ENCODE measurements at regions not wholly inside any gene's neighbourhood (a gene's known extent, or its start where the extent isn't known, plus 50 kb on each side); places are given as distances from the start of the nearest gene placed in this dataset.
"Not testable (repeated sequence)": the region's sequence is repeated elsewhere in the genome, so short reads cannot be mapped to it uniquely, and the experiment has no call there.

DNA sequence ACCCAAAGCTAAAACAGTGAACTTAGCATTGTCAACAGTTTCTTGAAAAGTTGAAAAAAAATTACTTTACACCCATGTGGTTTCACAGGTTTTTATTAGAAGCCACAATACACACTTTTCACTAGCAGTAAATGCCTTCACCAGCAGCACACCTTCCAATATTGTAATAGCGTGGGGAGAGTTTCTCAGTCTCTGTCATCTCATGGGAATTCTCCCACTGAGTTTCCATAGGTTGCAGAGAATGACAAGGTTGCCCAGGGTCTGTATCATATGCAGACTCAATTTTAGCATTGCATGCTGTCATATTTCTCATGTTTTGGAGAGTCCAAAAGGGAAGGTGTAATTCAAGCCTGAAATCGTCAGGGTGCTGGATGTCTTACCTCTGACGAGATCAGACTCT is 486.1 kb upstream of the TENM3 start:
- DNase-seq: no peak

DNA sequence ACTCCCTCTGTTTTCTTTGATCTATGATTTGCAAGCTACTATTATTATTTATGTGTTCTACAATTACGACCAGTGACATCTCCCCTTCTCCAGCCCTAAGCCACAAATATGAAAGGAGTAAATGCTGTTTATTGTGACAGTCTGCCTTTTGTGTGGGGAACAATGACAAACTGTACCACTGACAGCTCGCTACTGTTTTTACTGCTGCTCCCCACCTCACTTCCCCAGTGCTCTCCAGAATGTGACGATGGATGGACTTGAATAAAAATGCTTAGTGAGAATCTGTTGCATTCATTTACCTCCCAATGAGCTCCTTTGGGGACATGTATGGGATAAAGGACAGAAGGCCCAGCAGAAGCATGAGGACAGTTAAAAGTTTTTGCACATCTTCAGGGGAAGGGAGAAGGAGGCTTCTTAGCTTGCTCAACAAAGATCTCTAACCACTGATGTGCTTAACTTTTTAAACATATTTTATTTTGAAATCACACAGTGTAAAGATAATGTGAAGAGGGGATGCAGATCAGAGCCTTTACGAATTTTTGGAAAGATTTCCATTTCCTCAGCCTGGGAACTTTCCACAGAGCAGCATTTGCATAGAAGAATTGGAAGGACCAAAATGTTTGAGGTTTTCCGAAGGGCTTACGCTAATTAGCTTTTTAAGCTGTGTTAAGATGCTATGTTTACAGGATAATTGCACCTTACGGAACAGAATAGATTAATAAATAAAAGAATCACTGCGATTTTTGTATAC is 485.1 kb upstream of the TENM3 start:
- DNase-seq: no peak

DNA sequence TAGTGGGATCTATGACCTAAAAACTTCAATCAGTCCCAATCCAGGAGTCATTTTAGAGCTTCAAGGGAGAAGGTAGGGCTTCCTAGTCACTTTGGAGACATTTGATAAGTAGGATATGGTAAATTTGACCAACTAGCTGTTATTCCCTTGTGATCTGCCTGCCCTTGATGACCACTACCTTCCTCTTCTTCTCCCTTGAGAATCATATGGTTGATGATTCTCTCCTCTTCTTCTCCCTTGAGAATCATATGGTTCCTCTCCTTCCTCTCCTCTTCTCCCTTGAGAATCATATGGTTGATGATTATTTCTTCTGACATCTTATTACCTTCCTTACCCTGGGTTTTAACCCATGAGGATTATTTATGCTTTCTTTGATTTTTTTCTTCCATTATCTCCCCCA is 482.6 kb upstream of the TENM3 start:
- no peak for DNase-seq

DNA sequence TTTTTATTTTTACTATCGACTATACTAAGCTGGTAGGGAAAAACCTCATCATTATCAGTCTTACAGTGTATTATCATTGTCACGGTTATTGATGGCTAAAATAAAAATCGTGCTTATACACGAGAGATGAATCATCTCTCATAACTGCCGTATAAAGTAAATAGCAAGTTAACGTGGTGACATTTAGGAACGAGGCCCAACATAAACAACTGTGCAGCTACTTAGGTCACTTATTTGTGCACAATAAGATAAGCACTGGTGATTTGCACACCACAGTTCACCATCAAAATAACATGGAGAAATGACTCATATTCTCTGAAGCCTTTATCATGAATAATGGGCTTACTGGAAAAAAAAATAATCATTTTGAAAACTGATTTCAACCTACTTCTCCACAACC is 482.0 kb upstream of the TENM3 start:
- no peak for DNase-seq

DNA sequence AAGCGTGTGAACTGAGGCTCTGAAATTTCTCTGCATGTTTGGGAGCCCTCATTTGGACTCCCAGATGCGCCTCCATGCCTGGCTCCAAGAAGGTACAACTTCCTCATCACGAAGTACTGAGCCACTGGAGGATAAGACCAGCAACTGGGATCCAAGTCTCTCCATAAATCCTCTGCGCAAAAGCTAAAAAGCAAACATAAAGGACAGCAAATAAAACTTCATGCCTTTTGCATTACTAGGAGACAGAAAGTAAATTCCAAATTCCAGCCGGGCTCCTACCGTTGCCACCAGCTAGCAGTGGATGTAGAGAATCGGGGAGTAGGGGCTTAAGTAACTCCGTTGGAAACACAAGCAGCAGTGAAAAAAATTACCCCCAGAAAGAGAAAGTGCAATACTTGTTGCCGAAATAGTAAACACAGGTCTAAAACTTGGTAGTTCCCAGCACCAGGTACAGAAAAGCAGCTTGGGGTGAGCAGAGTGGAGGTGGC is 477.1 kb upstream of the TENM3 start:
- no peak for DNase-seq

DNA sequence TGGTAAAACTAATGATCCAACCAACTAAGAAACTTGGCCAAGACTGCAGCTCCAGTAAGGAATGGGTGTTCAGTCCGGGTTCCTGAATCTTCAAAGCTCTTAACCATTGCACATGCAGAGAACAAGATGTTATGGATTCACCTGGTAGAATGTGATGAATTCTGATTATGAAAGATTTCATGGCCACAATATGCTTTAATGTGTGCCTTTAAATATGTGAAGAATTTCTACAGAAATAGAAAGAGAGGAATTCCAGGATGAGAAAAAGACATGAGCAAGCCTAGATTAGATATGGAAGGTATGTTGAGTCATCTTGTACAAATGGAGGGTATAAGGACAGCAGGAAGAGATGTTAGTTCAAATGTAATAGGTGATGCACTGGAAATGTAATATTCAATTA is 472.2 kb upstream of the TENM3 start:
- no peak for DNase-seq

DNA sequence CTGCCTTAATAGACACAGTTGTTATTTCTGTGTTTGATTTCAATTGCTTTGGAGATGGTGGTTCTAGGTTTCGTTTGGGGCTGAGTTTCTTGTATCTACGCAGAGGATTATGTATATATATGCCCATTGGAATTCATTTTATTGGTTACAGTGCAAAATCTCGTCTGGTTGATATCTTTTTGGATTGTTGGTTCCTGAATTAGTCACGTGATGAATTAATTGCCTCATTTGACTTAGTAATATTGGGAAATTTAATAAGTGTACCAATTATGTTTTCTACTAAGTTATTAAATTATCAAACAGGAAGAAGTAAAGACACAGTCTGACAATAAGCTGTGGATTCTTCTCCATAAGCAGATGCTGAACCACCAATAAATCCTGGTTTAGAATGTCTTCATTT is 467.9 kb upstream of the TENM3 start:
- DNase-seq: no peak

DNA sequence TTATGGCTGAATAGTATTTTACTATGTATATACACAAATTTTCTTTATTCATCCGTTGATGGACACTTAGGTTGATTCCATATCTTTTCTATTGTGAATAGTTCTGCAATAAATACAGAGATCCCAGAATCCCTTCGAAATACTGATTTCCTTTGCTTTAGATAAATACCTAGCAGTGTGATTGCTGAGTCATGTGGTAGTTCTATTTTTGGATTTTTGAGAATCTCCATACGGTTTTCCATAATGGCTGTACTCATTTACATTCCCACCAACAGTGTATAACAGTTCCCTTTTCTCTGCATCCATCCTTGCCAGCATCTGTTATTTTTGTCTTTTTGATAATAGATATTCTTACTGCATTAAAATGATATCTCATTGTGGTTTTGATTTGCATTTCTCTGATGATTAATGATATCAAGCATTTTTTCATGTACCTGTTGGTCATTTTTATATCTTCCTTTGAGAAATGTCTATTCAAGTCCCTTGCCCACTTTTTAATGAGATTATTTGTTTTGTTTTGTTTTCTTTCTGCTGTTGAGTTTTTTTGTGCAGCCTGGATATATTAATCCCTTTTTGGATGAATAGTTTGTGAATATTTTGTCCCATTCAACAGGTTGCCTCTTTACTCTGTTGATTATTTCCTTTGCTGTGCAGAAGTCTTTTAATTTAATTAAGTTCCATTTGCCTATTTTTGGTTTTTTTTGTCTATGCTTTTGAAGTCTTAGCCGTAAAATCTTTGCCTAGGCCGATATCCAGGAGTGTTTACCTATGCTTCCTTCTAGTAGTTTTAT is 466.7 kb upstream of the TENM3 start:
- DNase-seq: no peak

DNA sequence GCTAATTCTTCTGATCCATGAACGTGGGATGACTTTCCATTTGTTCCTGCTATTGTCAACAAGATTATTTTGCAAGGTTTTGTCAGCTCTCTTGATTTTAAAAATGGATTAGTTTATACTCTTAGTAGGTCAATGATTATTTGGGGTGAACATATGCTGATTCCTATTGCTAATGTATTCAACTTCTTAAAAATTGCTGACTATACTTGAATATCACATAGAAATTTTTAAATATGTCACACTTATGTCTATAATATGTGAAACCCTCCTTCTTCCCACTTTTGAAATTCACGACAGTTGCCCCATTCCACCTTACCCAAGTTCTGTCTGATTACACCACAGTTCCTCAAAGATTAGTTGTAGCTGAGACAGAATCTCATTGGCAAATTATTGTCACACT is 465.7 kb upstream of the TENM3 start:
- DNase-seq: no peak

DNA sequence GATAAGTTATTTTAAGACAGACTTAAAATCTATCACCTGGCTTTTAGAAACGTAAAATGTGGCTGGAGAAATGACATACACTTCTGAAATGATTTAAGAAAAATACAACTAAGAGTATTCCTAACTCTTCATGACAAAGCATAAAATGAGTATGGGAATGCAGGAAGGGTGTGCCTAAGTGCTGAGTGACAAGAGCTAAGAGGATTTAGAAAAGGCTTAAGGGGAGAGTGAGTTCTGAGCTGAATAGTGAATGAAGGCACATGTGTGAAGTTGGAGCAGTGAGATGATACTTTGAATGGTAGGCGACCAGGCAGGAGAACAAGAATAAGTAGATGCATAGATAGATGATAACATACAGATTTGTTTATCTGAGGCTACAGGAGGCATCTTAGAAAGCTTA is 458.3 kb upstream of the TENM3 start:
- no peak for DNase-seq

DNA sequence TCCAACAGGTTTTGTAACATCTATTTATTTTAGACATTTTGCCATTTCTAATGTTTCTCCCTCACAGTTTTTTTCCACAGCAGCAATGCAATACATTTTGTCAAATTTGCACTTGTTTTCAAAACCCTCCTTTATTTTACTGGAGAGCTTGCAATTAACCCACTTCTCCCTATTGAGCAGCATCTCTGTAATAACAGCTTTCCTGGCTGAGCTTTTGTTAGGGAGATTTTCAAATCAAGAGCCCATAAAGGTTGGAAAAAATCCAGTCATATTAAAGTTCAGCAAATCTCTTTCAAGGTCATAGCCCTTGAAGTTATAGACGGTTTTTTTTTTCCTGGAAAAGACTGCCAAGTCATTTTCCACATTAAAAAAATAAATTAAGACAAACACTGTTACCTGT is 450.6 kb upstream of the TENM3 start:
- DNase-seq: no peak

DNA sequence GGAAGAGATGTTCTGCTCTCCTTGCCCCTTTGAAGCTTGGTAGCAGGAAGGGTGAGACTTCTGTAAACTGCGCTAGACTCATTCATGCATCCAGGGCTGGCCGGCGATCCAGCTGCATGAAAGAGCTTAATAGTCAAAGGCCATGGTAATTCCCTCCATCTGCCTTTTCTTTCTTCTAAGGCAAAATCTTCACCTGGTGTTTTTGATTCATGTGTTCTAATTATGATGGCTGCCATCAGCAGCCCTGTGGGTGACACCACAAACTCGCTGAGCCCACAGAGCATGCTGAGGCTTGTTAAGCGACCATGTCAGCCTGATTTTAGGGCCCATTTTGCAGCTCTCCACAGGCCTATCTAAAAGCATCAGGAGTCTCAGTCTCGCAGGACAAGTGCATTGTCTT is 450.1 kb upstream of the TENM3 start:
- DNase-seq: no peak

DNA sequence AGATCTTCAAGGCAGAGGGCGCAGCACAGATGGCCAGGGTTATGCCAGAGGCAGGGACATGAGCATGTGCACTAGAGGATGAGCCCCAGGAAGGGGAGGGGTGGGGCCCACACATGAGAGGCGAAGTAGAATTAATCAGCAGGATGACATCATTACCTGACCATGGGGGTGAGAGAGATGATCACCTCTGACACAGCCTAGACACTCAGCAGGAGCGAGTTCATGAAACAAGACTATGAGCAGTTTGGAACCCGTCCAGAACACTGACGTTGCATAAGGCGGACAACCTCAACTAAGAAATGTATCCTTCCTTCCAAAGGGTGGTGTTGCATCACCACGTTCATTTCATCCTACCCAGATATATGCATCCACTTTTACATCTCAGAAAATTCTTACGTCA is 446.7 kb upstream of the TENM3 start:
- DNase-seq: no peak

DNA sequence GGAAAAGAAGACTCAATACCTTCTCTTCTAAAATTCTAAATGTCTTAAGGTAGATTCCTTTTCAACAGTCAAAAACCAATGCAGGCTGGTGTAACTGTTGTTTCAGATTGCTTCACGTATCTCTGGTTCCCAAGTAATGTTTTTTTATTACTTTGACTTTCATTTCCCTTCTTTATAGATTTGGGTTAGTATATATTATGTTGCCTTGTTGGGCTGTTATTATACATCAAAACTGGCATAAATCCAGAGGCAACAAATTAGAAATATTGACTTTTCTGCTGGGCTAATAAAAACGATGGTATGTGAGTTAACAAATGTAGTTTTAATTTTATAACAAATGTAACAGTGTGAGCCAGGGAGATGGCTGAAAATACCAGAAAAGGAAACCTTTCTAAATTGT is 444.7 kb upstream of the TENM3 start:
- DNase-seq: no peak

DNA sequence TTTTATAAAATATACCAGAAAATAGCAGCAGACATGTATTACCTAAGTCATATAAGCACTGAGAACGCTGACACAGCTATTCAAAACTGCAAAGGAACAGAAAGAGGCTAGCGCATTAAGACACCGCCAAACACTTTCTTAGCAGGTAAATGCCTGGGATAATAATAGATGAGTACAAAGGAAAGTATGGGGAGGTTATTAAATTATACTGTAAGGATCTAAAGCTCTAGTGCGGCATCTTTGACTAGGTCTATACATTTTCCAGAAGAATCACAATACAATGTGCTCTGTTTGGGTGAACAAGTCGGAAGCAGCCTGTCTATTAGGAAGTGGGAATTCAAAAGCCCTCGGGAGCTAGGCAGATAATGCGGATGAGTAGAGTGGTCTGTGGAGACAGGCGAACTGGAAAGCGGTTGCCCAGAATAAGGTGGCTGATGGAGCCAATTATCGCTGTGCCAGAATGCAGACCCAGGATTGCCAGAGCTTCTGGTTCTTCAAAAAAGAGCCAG is 443.6 kb upstream of the TENM3 start:
- DNase-seq: no peak

DNA sequence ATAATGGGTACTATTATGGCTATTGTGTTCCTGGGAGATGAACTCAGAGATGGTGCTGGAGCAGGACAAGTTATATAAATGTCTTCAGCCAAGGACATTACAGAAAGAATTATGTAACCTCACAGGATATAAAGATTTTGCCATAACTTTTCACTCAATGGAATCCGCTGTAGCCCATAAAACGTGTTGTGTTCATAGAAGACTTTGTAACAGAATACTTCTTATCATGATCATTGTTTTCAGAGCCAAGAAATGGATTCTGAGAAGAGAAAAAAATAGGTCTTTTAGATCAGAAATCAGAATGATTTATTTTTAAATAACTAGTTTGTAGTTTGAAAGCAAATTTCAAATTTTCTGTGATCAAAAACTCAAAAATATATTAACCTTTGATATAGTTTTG is 441.0 kb upstream of the TENM3 start:
- no peak for DNase-seq

DNA sequence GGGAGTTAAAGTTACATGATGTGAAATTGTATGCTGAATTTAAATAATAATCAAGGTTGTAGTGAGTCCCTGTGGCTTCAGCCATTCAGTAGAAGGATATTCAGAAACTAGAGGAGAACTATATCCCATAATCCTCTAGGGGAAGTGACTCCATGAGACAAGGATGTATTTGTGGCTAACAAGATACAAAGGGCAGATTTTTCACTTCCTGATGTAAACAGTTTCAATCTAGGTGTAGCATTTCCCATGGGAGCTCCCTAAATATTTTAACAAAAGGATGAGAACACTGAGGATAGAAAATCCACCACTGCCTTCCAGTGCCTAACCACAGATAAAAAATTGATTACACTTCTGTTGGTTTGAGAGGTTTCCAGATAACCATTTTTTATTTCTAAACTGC is 435.4 kb upstream of the TENM3 start:
- no peak for DNase-seq

DNA sequence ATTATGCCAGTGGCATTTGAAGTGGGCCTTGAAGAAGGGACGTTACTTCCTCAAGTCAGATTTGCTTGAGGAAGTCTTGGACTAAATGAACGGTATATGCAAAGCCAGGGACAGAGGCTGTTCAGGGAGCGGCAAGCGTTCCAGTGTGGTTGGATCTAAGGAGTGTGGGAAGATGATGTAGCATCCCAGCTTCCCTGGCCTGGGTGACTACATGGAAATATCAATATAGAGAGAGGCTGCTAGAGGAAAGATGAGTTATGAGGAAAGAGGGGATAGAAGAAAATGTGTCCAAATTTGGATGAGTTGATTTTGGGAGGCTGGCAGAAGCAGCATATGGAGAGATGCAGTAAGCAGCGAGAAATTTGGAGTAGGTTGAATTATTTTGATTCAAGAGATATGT is 432.5 kb upstream of the TENM3 start:
- DNase-seq: no peak

DNA sequence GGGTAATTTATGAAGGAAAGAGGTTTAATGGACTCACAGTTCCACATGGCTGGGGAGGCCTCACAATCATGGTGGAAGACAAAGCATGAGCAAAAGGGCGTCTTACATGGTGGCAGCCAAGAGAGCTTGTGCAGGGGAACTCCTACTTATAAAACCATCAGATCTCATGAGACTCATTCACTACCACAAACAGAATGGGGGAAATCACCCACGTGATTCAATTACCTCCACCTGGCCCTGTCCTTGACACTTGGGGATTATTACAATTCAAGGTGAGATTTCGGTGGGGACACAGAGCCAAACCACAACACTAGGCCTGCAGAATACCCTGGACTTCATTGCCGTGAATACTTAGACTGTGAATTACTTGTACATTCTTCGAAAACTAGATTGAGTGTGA is 431.7 kb upstream of the TENM3 start:
- not testable (repeated sequence) for DNase-seq

DNA sequence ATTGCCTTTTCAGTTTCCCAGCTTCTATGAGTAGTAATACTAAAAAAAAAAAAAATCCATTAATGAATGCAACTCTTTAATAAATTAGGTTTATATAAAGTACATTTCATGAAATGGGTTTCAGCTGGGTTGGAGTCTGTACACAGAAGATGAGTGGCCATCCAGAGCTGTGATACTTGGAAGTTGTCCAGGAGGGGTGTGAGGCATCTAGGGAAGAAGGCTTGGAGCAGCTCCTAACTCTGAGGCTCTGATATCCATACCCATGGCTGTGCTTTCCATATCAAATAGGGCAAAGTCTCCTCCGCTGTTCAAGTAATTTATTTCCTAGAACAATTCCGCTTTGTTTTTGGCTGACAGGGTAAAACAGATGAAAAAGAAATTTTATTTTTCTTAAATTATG is 423.3 kb upstream of the TENM3 start:
- DNase-seq: no peak

DNA sequence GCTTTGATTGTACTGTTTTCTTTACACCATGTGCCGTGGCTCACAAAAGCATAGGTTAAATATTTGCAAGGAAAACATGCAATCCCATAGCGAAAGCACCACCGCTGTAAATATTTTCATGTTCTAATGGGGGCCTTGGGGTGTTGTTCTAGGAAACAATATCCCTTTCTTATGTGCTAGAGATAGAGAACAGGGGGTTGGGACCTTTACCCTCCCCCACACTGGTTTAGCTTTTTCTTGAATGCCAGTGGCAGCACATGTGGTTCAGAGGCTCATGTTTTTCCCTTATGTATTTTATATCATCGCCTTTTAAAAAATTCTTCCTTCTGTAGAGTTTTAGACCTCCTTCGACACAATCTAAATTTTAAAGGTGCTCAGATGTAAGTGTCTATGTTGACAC is 422.6 kb upstream of the TENM3 start:
- DNase-seq: no peak

DNA sequence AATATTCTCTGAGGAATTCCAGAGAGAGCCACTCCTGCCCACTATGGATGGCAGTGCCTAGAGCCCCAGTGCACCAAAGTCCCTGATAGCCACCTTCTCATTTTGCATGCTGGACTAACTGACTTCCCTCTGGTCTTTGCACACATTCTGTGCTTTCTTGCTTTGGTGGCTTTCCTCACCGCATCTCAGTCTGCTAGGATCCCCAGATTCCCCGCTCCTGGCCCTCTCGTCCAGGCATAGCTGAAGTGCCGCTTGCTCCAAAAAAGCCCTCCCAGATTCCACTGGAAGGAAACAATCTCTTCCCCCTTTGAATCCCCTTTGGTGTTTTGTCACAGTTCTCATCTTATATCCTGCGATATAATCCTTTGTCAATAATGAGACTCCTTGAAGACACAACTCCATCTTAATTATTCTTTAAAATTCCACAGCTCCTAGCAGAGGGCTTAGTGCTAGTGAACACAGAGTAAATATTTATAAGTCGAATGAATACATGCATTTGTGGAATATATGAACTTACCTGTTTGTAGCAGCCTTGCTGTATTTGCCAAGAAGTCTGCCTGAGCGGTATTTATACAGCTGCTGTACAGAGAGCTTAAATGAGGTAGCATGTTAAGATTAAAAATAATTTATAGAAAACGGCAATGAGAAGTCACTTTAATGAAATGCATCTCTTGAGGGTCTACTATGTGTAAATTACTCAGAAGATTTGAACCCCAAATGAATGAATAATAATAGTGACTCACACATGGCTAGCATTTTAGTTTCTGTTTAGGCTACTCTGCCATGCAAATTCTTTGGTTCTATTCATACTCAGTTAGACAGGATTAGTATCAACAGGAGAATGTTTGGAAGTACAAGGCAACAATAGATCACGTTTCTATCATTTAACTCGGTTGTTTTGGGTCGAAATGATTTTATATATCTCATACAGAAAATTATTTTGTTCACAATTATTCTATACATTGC is 421.9 kb upstream of the TENM3 start:
- no peak for DNase-seq

DNA sequence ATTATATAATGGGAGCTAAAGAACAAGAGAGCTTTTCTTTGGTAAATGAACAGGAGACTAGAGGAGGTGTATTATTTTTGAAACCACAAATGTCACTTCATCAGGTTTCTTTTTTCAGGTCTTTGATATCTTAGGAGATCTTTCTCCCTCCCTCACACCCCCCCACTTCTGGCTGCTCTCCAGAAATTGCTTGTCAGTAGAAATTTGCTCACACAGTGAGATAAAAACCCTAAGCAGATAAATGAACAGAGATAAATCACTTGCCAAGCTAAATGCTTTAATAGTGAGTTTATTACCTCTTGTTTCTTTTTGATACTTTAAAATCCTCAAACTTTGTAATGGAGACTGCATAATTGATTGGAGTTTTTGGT is 421.2 kb upstream of the TENM3 start:
- DNase-seq: no peak
